GM21447 (cell line): ENCODE measurements at regions not wholly inside any gene's neighbourhood (a gene's known extent, or its start where the extent isn't known, plus 50 kb on each side); places are given as distances from the start of the nearest gene placed in this dataset.
"Not testable (repeated sequence)": the region's sequence is repeated elsewhere in the genome, so short reads cannot be mapped to it uniquely, and the experiment has no call there.

Experiments used
- ATAC-seq: cut with Tn5 transposase; IDR thresholded peaks from one replicate; pipeline ENCODE4 v1.9.1; 2021; ENCODE audit not compliant: unreplicated experiment

- no peak for ATAC-seq
Measured at GRCh38 chr6:66245231-66245630, 538.2 kb upstream of the EYS start.

GRCh38 chr6:66238851-66239250 is 531.8 kb upstream of the EYS start:
- ATAC-seq = no peak

GRCh38 chr6:66232890-66233289 is 525.9 kb upstream of the EYS start:
- no peak for ATAC-seq

GRCh38 chr6:66230591-66230990 is 523.6 kb upstream of the EYS start:
- ATAC-seq = no peak

- ATAC-seq = no peak
Measured at GRCh38 chr6:66226109-66226508, 519.1 kb upstream of the EYS start.

- no peak for ATAC-seq
Measured at GRCh38 chr6:66210964-66211363, 503.9 kb upstream of the EYS start.

- no peak for ATAC-seq
Measured at GRCh38 chr6:66200390-66200789, 493.4 kb upstream of the EYS start.

- no peak for ATAC-seq
Measured at GRCh38 chr6:66199171-66199570, 492.1 kb upstream of the EYS start.

GRCh38 chr6:66198062-66198624 is 491.1 kb upstream of the EYS start:
- no peak for ATAC-seq

- ATAC-seq = no peak
Measured at GRCh38 chr6:66190858-66191257, 483.8 kb upstream of the EYS start.

- ATAC-seq = no peak
Measured at GRCh38 chr6:66189915-66190314, 482.9 kb upstream of the EYS start.

GRCh38 chr6:66186756-66187155 is 479.7 kb upstream of the EYS start:
- no peak for ATAC-seq

GRCh38 chr6:66184091-66184490 is 477.1 kb upstream of the EYS start:
- ATAC-seq = no peak

GRCh38 chr6:66179361-66179760 is 472.3 kb upstream of the EYS start:
- ATAC-seq = no peak

- ATAC-seq = no peak
Measured at GRCh38 chr6:66173587-66173986, 466.6 kb upstream of the EYS start.

- not testable (repeated sequence) for ATAC-seq
Measured at GRCh38 chr6:66166713-66167112, 459.7 kb upstream of the EYS start.

GRCh38 chr6:66161546-66162108 is 454.6 kb upstream of the EYS start:
- ATAC-seq = no peak

GRCh38 chr6:66159937-66160336 is 452.9 kb upstream of the EYS start:
- no peak for ATAC-seq

- ATAC-seq = no peak
Measured at GRCh38 chr6:66153247-66153646, 446.2 kb upstream of the EYS start.

- no peak for ATAC-seq
Measured at GRCh38 chr6:66149132-66149531, 442.1 kb upstream of the EYS start.

- no peak for ATAC-seq
Measured at GRCh38 chr6:66145867-66146266, 438.8 kb upstream of the EYS start.

GRCh38 chr6:66134021-66134420 is 427.0 kb upstream of the EYS start:
- no peak for ATAC-seq

GRCh38 chr6:66128656-66129055 is 421.6 kb upstream of the EYS start:
- ATAC-seq = no peak
